Calu3 (cell line): ENCODE measurements at regions not wholly inside any gene's neighbourhood (a gene's known extent, or its start where the extent isn't known, plus 50 kb on each side); places are given as distances from the start of the nearest gene placed in this dataset.
"Not testable (repeated sequence)": the region's sequence is repeated elsewhere in the genome, so short reads cannot be mapped to it uniquely, and the experiment has no call there.

Experiments
- BruUV-seq: library from RNA; stranded (reverse); fragments of 400-500 nt; replicated peaks from 2 replicates; lab custom pipeline; 2021; lab: Mats Ljungman, UMichigan
- CTCF ChIA-PET: fragments of 300-600 bp; sonication (Branson Sonifier 250); formaldehyde crosslinking; loops from one replicate; lab custom pipeline; 2022; ENCODE audit warnings: antibody characterized with exemption; lab: Charles Lee
- DNase-seq: peaks from one replicate; pipeline ENCODE4 v3.0.0; 2022
- H3K27ac Mint-ChIP-seq: one replicate; pipeline ENCODE4 v1.8.0; 2022; ENCODE audit warnings: mixed read lengths; ENCODE audit not compliant: unreplicated experiment
- H3K27me3 Mint-ChIP-seq: one replicate; pipeline ENCODE4 v1.8.0; 2022; ENCODE audit warnings: mixed read lengths; ENCODE audit not compliant: unreplicated experiment
- H3K36me3 Mint-ChIP-seq: one replicate; pipeline ENCODE4 v1.8.0; 2022; ENCODE audit warnings: mild to moderate bottlenecking, moderate library complexity, mixed read lengths; ENCODE audit not compliant: insufficient read depth, unreplicated experiment
- H3K4me1 Mint-ChIP-seq: one replicate; pipeline ENCODE4 v1.8.0; 2022; ENCODE audit warnings: mild to moderate bottlenecking, low read depth, mixed read lengths; ENCODE audit not compliant: unreplicated experiment
- H3K4me3 Mint-ChIP-seq: one replicate; pipeline ENCODE4 v1.8.0; 2022; ENCODE audit warnings: mild to moderate bottlenecking, low read depth, moderate library complexity, mixed read lengths; ENCODE audit not compliant: unreplicated experiment
- H3K9me3 Mint-ChIP-seq: one replicate; pipeline ENCODE4 v1.8.0; 2022; ENCODE audit warnings: low read depth, mixed read lengths; ENCODE audit not compliant: unreplicated experiment
- intact Hi-C: fragments of 100-400 bp; cut with micrococcal nuclease; formaldehyde crosslinking; loops from one replicate; pipeline ENCODE4 v1.10.0; 2022; ENCODE audit not compliant: unreplicated experiment
- TF ChIP-seq, protein P1 (sequence below): fragments of 200-600 bp; IDR thresholded peaks from one replicate; pipeline ENCODE4 v1.8.0; 2022; ENCODE audit warnings: antibody characterized with exemption; ENCODE audit not compliant: unreplicated experiment

DNA sequence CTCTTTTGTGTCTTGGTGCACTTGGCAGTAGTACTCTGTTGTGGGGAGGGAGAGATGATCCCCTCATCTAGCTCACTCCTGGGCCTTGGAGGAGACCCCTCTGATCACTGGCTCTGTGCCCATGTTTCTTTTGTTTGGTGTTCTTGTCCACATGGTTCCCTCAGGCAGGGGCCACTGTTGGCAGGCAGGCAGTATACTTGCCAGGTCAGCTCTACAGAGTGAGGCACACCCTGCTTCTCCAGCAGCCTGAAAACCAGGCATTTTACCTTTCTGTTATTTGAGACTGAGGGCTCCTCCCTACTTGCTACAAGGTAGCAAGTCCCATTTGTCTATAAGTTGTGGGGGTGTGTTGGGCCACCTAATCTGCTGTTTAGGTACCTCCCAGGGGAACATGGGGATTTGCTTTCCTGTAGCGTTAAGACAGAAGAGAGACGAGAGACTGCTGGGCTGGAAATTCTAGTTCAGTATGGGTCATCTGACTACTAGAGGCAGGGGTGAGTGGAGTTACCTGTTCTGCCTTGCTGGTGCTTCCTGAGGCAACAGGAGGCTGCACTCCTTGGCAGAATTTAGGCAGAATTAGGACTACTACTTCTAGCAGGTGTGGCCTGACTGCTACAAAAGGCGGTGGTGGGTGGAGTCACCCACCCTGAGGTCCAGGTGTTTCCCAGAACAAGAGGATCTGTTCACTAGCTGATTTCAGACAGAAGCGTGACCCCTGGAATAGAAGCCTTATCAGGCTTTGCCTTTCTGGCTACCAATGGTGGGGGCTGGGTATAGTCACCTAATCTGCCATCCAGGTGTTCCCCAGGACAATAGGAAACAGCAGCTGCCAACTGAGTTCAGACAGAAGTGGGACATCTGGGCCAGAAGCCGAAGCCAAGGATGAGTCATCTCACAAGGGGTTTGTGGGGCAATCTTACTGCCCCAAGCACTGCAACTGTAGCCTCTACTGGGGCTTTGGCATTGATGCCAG, 843.0 kb upstream of the ATXN8OS start:
- Mint-ChIP-seq H3K36me3 (no peaks in the 10 kb centered on the region), H3K27ac (no peak overlapping the region), H3K4me1 (no peaks in the 10 kb centered on the region), H3K4me3 (no peak overlapping the region), H3K27me3 (no peaks in the 10 kb centered on the region), H3K9me3 (peaks cover 3% of the 10 kb centered on the region)
- no TSS peak for BruUV-seq
- TF ChIP-seq, protein P1, sequence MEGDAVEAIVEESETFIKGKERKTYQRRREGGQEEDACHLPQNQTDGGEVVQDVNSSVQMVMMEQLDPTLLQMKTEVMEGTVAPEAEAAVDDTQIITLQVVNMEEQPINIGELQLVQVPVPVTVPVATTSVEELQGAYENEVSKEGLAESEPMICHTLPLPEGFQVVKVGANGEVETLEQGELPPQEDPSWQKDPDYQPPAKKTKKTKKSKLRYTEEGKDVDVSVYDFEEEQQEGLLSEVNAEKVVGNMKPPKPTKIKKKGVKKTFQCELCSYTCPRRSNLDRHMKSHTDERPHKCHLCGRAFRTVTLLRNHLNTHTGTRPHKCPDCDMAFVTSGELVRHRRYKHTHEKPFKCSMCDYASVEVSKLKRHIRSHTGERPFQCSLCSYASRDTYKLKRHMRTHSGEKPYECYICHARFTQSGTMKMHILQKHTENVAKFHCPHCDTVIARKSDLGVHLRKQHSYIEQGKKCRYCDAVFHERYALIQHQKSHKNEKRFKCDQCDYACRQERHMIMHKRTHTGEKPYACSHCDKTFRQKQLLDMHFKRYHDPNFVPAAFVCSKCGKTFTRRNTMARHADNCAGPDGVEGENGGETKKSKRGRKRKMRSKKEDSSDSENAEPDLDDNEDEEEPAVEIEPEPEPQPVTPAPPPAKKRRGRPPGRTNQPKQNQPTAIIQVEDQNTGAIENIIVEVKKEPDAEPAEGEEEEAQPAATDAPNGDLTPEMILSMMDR = no peak
- CTCF ChIA-PET = no interaction called here
- no peak for DNase-seq
- intact Hi-C loops = no loop called here

DNA sequence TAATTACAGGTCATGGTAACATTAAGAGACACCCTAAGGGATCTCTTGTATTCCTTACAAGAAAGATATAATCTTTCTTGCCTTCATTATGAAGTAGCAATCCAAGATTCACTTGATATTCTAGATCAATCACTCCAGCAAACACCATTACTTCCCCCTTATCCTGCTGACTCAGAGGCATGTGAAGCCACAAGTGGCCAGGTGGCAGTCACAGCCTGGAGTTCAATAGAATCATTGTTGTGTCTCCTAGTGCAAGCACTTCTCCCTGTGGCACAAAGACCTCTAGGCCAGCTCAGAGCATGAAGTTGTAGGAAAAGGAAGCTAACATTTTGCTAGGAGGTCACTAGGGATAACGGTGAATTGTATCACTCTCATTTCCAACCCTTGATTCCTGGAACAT, 864.3 kb upstream of the ATXN8OS start:
- no peaks in the 10 kb centered on the region for H3K27me3 Mint-ChIP-seq
- TF ChIP-seq, protein P1 = no peak
- CTCF ChIA-PET = no interaction called here
- no peaks in the 10 kb centered on the region for H3K4me1 Mint-ChIP-seq
- intact Hi-C loops = no loop called here
- no peak overlapping the region for H3K4me3 Mint-ChIP-seq
- peak overlapping the region; percentile 42 for H3K27ac Mint-ChIP-seq
- peak; percentile 9 for DNase-seq
- H3K36me3 Mint-ChIP-seq = no peaks in the 10 kb centered on the region
- BruUV-seq = no TSS peak
- no peaks in the 10 kb centered on the region for H3K9me3 Mint-ChIP-seq

DNA sequence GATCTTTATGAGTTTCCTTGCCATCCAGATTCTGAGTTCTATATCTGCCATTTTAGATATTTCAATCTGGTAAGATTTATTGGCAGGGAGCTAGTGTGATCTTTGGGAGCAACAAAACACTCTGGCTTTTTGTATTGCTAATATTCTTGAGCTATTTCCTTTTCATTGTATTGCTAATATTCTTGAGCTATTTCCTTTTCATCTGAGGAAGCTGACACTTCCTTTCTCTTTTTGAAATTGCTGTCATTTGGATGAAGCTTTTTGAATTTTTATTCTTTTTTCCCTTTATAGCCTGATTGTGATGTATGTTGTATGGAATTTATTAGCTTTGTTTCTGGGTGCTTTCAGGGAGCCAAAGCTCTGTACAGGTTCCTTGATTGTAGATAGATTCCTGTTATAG, 873.5 kb upstream of the ATXN8OS start:
- CTCF ChIA-PET = no interaction called here
- no peaks in the 10 kb centered on the region for H3K9me3 Mint-ChIP-seq
- H3K36me3 Mint-ChIP-seq = no peaks in the 10 kb centered on the region
- TF ChIP-seq, protein P1 = no peak
- H3K27me3 Mint-ChIP-seq = no peaks in the 10 kb centered on the region
- no peak overlapping the region for H3K4me3 Mint-ChIP-seq
- intact Hi-C loops = no loop called here
- DNase-seq = no peak
- no TSS peak for BruUV-seq
- H3K27ac Mint-ChIP-seq = no peak overlapping the region
- no peaks in the 10 kb centered on the region for H3K4me1 Mint-ChIP-seq

DNA sequence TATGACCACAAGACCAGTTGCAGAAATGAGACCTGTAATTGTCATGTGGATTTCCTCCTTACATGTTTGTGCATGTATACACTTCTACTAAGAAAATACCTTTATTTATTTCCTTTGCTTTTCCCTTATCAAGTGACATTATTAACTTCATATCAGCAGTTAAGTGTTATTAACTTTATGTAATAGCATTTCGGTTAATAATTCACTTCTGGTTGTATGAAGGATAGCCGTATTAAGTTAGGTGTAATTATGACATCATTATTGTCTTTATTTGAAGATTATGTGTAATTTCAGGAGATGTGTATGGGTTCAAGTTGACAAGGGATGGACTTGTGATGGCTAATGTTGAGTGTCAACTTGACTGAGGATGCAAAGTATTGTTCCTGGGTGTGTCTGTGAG, 881.2 kb upstream of the ATXN8OS start:
- Mint-ChIP-seq H3K36me3 (no peaks in the 10 kb centered on the region), H3K4me3 (no peak overlapping the region), H3K4me1 (no peaks in the 10 kb centered on the region), H3K27ac (no peak overlapping the region), H3K27me3 (no peaks in the 10 kb centered on the region), H3K9me3 (no peaks in the 10 kb centered on the region)
- CTCF ChIA-PET = no interaction called here
- intact Hi-C loops = no loop called here
- no peak for DNase-seq
- TF ChIP-seq, protein P1 = no peak
- no TSS peak for BruUV-seq

DNA sequence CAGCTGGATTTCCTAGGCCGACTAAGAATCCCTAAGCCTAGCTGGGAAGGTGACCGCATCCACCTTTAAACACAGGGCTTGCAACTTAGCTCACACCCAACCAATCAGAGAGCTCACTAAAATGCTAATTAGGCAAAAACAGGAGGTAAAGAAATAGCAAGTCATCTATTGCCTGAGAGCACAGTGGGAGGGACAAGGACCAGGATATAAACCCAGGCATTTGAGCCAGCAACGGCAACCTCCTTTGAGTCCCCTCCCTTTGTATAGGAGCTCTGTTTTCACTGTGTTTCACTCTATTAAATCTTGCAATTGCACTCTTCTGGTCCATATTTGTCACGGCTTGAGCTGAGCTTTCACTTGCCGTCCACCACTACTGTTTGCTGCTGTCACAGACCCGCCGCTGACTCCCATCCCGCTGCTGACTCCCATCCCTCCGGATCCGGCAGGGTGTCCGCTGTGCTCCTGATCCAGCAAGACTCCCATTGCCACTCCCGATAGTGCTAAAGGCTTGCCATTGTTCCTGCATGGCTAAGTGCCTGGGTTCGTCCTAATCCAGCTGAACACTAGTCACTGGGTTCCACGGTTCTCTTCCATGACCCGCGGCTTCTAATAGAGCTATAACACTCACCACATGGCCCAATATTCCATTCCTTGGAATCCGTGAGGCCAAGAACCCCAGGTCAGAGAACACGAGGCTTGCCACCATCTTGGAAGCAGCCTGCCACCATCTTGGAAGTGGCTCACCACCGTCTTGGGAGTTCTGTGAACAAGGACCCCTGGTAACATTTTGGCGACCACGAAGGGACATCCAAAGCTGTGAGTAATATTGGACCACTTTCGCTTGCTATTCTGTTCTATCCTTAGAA, 885.8 kb upstream of the ATXN8OS start:
- H3K4me3 Mint-ChIP-seq, DNase-seq, H3K9me3 Mint-ChIP-seq, intact Hi-C loops, H3K4me1 Mint-ChIP-seq, H3K27ac Mint-ChIP-seq, H3K27me3 Mint-ChIP-seq, CTCF ChIA-PET, H3K36me3 Mint-ChIP-seq, BruUV-seq: not testable (repeated sequence)
